MCF 10A (cell line): ENCODE measurements at regions not wholly inside any gene's neighbourhood (a gene's known extent, or its start where the extent isn't known, plus 50 kb on each side); places are given as distances from the start of the nearest gene placed in this dataset.

Experiments used
- BruUV-seq: library from RNA; stranded (reverse); fragments of 400-500 nt; replicated peaks from 2 replicates; lab custom pipeline; 2021; lab: Mats Ljungman, UMichigan
- CTCF ChIA-PET: fragments of 300-600 bp; sonication (Branson Sonifier 250); formaldehyde crosslinking; extraction: SDS; loops from one replicate; lab custom pipeline; 2021; ENCODE audit warnings: antibody characterized with exemption, inconsistent platforms; lab: Yijun Ruan, JAX
- POLR2A ChIA-PET: fragments of 300-600, 350-650 bp; sonication (Branson Sonifier 250); formaldehyde crosslinking; extraction: SDS; loops from one replicate; lab custom pipeline; 2020; ENCODE audit warnings: antibody characterized with exemption, inconsistent platforms; lab: Yijun Ruan, JAX
- DNase-seq: peaks from one replicate; pipeline ENCODE4 v3.0.0-alpha.2; 2018; ENCODE audit not compliant: unreplicated experiment
- H3K27ac Mint-ChIP-seq: one replicate; pipeline ENCODE4 v1.8.0; 2022; ENCODE audit warnings: mild to moderate bottlenecking, low read depth, mixed read lengths; ENCODE audit not compliant: unreplicated experiment
- H3K27me3 Mint-ChIP-seq: one replicate; pipeline ENCODE4 v1.8.0; 2022; ENCODE audit warnings: mixed read lengths; ENCODE audit not compliant: insufficient read depth, unreplicated experiment
- H3K36me3 Mint-ChIP-seq: one replicate; pipeline ENCODE4 v1.8.0; 2022; ENCODE audit warnings: mild to moderate bottlenecking, moderate library complexity, mixed read lengths; ENCODE audit not compliant: insufficient read depth, unreplicated experiment
- H3K4me1 Mint-ChIP-seq: one replicate; pipeline ENCODE4 v1.8.0; 2022; ENCODE audit warnings: mixed read lengths; ENCODE audit not compliant: insufficient read depth, unreplicated experiment
- H3K4me3 Mint-ChIP-seq: one replicate; pipeline ENCODE4 v1.8.0; 2022; ENCODE audit warnings: mild to moderate bottlenecking, moderate library complexity, mixed read lengths; ENCODE audit not compliant: unreplicated experiment
- H3K9me3 Mint-ChIP-seq: one replicate; pipeline ENCODE4 v1.8.0; 2022; ENCODE audit warnings: mixed read lengths; ENCODE audit not compliant: unreplicated experiment
- intact Hi-C: fragments of 100-400 bp; cut with micrococcal nuclease; formaldehyde crosslinking; loops from 2 replicates; pipeline ENCODE4 v1.14.1; 2022
- TF ChIP-seq, protein P1 (sequence below): fragments of 200-600 bp; IDR thresholded peaks from one replicate; pipeline ENCODE4 v1.8.0; 2022; ENCODE audit warnings: antibody characterized with exemption, mild to moderate bottlenecking; ENCODE audit not compliant: unreplicated experiment

DNA sequence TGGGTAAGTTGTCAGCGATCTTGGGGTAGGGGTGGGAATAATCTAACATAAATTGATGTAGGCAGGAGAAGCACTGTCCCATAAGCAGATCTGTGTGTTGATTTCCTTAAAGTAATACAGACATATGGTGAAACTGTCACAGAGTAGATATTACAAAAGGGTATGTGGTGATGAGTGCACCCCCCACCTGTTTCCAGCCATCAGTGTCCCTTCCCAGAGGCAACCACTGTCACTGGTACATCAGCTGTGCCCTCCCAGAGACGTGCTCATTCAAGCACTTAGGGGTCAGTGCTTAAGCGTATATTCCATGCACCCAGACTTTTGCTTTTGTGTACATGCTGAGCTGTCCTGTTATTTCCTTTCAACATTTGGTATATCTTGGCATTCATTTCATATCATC, 94.3 kb upstream of the PITX1 start:
- no peaks in the 10 kb centered on the region for H3K9me3 Mint-ChIP-seq
- BruUV-seq, result no TSS peak
- intact Hi-C loops, result loop anchor here (5.0 kb wide), 1 partner anchor 59 kb away; no protein-coding TSS in a partner anchor
- CTCF ChIA-PET, result interaction anchor here (0.8 to 1.6 kb wide), 5 partner anchors 14 to 59 kb away, joined by 3 to 4 read pairs (median 3); no protein-coding TSS in a partner anchor
- DNase-seq, result no peak
- H3K27me3 Mint-ChIP-seq, result no peaks in the 10 kb centered on the region
- POLR2A ChIA-PET, result interaction anchor here (0.6 to 5.4 kb wide), 7 partner anchors 8 to 96 kb away, joined by 3 to 41 read pairs (median 7); no protein-coding TSS in a partner anchor
- H3K36me3 Mint-ChIP-seq, result peaks cover 5% of the 10 kb centered on the region
- peak overlapping the region; percentile 49 for H3K27ac Mint-ChIP-seq
- H3K4me1 Mint-ChIP-seq, result peaks cover 39% of the 10 kb centered on the region
- TF ChIP-seq, protein P1, sequence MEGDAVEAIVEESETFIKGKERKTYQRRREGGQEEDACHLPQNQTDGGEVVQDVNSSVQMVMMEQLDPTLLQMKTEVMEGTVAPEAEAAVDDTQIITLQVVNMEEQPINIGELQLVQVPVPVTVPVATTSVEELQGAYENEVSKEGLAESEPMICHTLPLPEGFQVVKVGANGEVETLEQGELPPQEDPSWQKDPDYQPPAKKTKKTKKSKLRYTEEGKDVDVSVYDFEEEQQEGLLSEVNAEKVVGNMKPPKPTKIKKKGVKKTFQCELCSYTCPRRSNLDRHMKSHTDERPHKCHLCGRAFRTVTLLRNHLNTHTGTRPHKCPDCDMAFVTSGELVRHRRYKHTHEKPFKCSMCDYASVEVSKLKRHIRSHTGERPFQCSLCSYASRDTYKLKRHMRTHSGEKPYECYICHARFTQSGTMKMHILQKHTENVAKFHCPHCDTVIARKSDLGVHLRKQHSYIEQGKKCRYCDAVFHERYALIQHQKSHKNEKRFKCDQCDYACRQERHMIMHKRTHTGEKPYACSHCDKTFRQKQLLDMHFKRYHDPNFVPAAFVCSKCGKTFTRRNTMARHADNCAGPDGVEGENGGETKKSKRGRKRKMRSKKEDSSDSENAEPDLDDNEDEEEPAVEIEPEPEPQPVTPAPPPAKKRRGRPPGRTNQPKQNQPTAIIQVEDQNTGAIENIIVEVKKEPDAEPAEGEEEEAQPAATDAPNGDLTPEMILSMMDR, result no peak
- H3K4me3 Mint-ChIP-seq, result no peak overlapping the region

DNA sequence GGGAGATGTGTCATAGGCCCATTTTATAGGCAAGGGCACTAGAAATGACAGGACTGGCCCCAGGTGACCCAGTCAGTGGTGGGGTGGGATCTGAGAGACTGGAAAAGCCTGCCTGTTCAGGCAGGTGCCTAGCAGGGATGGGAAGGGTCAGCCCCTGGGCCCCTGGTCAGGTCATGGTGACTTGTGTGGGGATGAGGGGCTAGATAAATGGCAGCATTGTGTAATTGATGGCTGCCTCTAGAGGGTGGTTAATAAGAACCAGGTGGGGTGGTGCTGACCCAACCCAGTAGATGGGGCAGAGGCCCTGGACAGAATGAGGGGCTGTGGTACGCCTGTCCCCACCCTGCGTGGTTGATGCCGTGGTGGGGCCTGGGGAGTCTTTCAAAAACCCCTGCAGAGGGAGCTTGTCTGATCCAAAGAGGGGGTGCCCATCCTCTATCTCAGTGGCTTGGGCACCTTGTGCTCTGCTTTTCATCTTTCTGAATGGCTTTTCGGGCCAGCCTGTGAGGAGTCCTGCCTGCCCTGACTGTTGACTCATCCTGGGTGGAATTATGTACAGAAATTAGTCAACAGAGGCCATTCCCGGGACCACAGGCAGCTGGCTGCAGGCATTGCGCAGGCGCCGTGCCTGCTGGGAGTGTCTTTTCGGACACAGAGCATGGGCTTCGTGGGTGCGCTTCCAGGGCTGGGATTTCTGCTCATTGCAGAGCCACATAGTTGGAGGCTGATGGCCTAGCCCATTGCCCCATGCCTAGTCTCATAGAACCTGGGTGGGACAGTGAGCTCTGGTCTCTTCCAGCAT, 93.6 kb upstream of the PITX1 start:
- CTCF ChIA-PET, result interaction anchor here (0.6 to 1.6 kb wide), 6 partner anchors 13 to 210 kb away, joined by 3 to 4 read pairs (median 3); no protein-coding TSS in a partner anchor
- peaks cover 36% of the 10 kb centered on the region for H3K4me1 Mint-ChIP-seq
- no peak overlapping the region for H3K4me3 Mint-ChIP-seq
- no peaks in the 10 kb centered on the region for H3K27me3 Mint-ChIP-seq
- no TSS peak for BruUV-seq
- TF ChIP-seq, protein P1, result no peak
- H3K36me3 Mint-ChIP-seq, result peaks cover 5% of the 10 kb centered on the region
- POLR2A ChIA-PET, result interaction anchor here (0.6 to 5.4 kb wide), 7 partner anchors 9 to 95 kb away, joined by 3 to 41 read pairs (median 7); no protein-coding TSS in a partner anchor
- DNase-seq, result peak; percentile 98
- H3K27ac Mint-ChIP-seq, result peak overlapping the region; percentile 49
- intact Hi-C loops, result loop anchor here (5.0 kb wide), 1 partner anchor 60 kb away; no protein-coding TSS in a partner anchor
- H3K9me3 Mint-ChIP-seq, result no peaks in the 10 kb centered on the region

DNA sequence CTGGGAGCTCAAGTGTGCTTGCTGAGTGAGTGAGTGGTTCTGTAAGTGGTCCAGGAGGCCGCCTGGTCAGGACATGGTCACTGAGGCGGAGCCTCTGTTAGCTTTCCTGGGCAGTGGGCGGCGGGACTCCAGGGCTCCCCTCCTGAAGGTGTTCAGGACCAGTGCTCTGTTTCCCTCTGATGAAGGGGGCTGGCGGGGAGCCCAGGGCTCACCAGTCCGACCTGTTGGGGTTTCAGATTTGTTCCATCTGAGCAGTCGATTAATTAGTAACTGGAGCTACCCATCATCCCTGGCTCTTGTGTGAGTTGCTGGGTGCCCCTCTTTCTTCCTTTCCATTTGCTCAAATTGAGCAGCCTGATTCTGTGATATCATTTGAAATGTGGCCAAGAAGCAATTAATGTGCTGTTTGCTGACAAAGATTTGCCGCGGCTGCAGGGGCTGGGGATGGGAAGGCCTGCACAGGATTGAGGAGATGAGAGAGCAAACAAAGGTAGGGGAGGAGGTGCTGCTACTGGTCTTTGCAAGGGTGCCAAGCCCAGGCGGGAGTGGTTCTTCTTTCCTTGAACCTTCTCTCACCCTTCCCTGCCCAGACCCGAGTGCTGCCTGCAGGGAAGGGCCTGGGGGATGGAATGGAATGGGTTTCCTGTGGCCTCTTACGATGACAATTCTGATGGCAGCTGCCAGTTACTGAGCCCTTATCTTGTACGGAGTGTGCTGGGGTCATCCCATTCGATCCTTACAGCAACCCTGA, 92.8 kb upstream of the PITX1 start:
- no peaks in the 10 kb centered on the region for H3K27me3 Mint-ChIP-seq
- no peak overlapping the region for H3K4me3 Mint-ChIP-seq
- CTCF ChIA-PET, result interaction anchor here (0.6 to 1.1 kb wide), 4 partner anchors 20 to 277 kb away, joined by 3 read pairs; no protein-coding TSS in a partner anchor
- POLR2A ChIA-PET, result interaction anchor here (0.8 to 5.4 kb wide), 3 partner anchors 13 to 94 kb away, joined by 3 to 41 read pairs (median 18); no protein-coding TSS in a partner anchor
- peak overlapping the region; percentile 49 for H3K27ac Mint-ChIP-seq
- intact Hi-C loops, result loop anchor here (5.0 kb wide), 1 partner anchor 60 kb away; no protein-coding TSS in a partner anchor
- H3K36me3 Mint-ChIP-seq, result peaks cover 5% of the 10 kb centered on the region
- TF ChIP-seq, protein P1, result no peak
- H3K9me3 Mint-ChIP-seq, result no peaks in the 10 kb centered on the region
- DNase-seq, result no peak
- BruUV-seq, result no TSS peak
- peaks cover 30% of the 10 kb centered on the region for H3K4me1 Mint-ChIP-seq
